Muscle of leg (tissue), 3 donors: ENCODE measurements at regions not wholly inside any gene's neighbourhood (a gene's known extent, or its start where the extent isn't known, plus 50 kb on each side); places are given as distances from the start of the nearest gene placed in this dataset.

Experiments
- DNase-seq: peaks from one replicate; pipeline ENCODE4 v3.0.0; 2013
- H3K27ac ChIP-seq: one replicate; pipeline ENCODE4 v1.5.1; 2013; ENCODE audit warnings: mild to moderate bottlenecking, low read length, control low read depth
- H3K27me3 ChIP-seq: one replicate; pipeline ENCODE4 v1.6.1; 2013; ENCODE audit warnings: low read length; ENCODE audit not compliant: control insufficient read depth, insufficient read depth
- H3K36me3 ChIP-seq: one replicate; pipeline ENCODE4 v1.6.1; 2013; ENCODE audit warnings: low read length; ENCODE audit not compliant: control insufficient read depth, insufficient read depth
- H3K4me1 ChIP-seq: one replicate; pipeline ENCODE4 v1.6.1; 2013; ENCODE audit warnings: low read length; ENCODE audit not compliant: control insufficient read depth, insufficient read depth
- H3K4me3 ChIP-seq: one replicate; pipeline ENCODE4 v1.5.1; 2013; ENCODE audit warnings: low read length, control low read depth
- H3K9me3 ChIP-seq: replicated peaks from 2 replicates; pipeline ENCODE4 v1.6.1; 2013; ENCODE audit warnings: low read depth, low read length; ENCODE audit not compliant: control insufficient read depth
- WGBS: methylation state at CpG from one replicate; pipeline ENCODE4 v1.1.5; 2013; ENCODE audit warnings: missing lambda C conversion rate; ENCODE audit not compliant: insufficient coverage; 5-methylcytosine and 5-hydroxymethylcytosine counted together

GRCh38 chr2:236726701-236727450 lies 157.3 kb downstream of the ACKR3 start:
- WGBS, result 71% methylated on average over 15 of the region's 20 CpGs

GRCh38 chr2:236728916-236729670 lies 159.5 kb downstream of the ACKR3 start:
- Histone ChIP-seq H3K4me3 (no peak overlapping the region), H3K9me3 (no peaks in the 10 kb centered on the region), H3K36me3 (no peaks in the 10 kb centered on the region), H3K27me3 (peaks cover 2% of the 10 kb centered on the region), H3K27ac (no peak overlapping the region), H3K4me1 (peaks cover 14% of the 10 kb centered on the region)
- DNase-seq, result no peak
- WGBS, result 51% methylated on average over 10 of the region's 13 CpGs

More at GRCh38 chr2:236726701-236727450, 157.3 kb downstream of the ACKR3 start:
- Histone ChIP-seq H3K9me3 (no peaks in the 10 kb centered on the region), H3K4me3 (no peak overlapping the region), H3K27me3 (peaks cover under 1% of the 10 kb centered on the region), H3K36me3 (no peaks in the 10 kb centered on the region), H3K27ac (no peak overlapping the region), H3K4me1 (peaks cover 9% of the 10 kb centered on the region)
- no peak for DNase-seq

GRCh38 chr2:236730393-236730792 lies 160.8 kb downstream of the ACKR3 start:
- DNase-seq, result no peak
- Histone ChIP-seq H3K9me3 (no peaks in the 10 kb centered on the region), H3K4me1 (peaks cover 14% of the 10 kb centered on the region), H3K4me3 (no peak overlapping the region), H3K36me3 (no peaks in the 10 kb centered on the region), H3K27ac (no peak overlapping the region), H3K27me3 (peaks cover 2% of the 10 kb centered on the region)
- WGBS, result 76% methylated on average over 9 of the region's 10 CpGs

- Histone ChIP-seq H3K4me1 (peaks cover 14% of the 10 kb centered on the region), H3K36me3 (no peaks in the 10 kb centered on the region), H3K27me3 (peaks cover 7% of the 10 kb centered on the region), H3K9me3 (no peaks in the 10 kb centered on the region), H3K4me3 (no peak overlapping the region), H3K27ac (no peak overlapping the region)
- 66% methylated on average over 8 of the region's 12 CpGs for WGBS
- peak; percentile 91 for DNase-seq
Measured at GRCh38 chr2:236731767-236732580, 162.3 kb downstream of the ACKR3 start.

GRCh38 chr2:236733156-236733555 lies 163.5 kb downstream of the ACKR3 start:
- H3K4me3 ChIP-seq, result no peak overlapping the region
- no peak overlapping the region for H3K27ac ChIP-seq
- H3K27me3 ChIP-seq, result peaks cover 10% of the 10 kb centered on the region
- H3K9me3 ChIP-seq, result no peaks in the 10 kb centered on the region
- H3K4me1 ChIP-seq, result peaks cover 14% of the 10 kb centered on the region
- no peaks in the 10 kb centered on the region for H3K36me3 ChIP-seq
- WGBS, result 72% methylated on average over 2 of the region's 3 CpGs
- DNase-seq, result no peak

- Histone ChIP-seq H3K27me3 (peaks cover 10% of the 10 kb centered on the region), H3K27ac (no peak overlapping the region), H3K36me3 (no peaks in the 10 kb centered on the region), H3K4me1 (peaks cover 6% of the 10 kb centered on the region), H3K4me3 (no peak overlapping the region), H3K9me3 (no peaks in the 10 kb centered on the region)
- no peak for DNase-seq
- 100% methylated on average over 1 of the region's 6 CpGs for WGBS
Measured at GRCh38 chr2:236735825-236736238, 166.2 kb downstream of the ACKR3 start.

GRCh38 chr2:236738030-236738429 lies 168.4 kb downstream of the ACKR3 start:
- Histone ChIP-seq H3K4me3 (no peak overlapping the region), H3K27ac (no peak overlapping the region), H3K36me3 (no peaks in the 10 kb centered on the region), H3K9me3 (no peaks in the 10 kb centered on the region), H3K27me3 (peaks cover 9% of the 10 kb centered on the region), H3K4me1 (no peaks in the 10 kb centered on the region)
- WGBS, result 78% methylated on average over 1 of the region's 4 CpGs
- DNase-seq, result no peak

GRCh38 chr2:236738896-236739295 lies 169.3 kb downstream of the ACKR3 start:
- Histone ChIP-seq H3K27ac (no peak overlapping the region), H3K4me3 (no peak overlapping the region), H3K4me1 (peaks cover 5% of the 10 kb centered on the region), H3K27me3 (peaks cover 9% of the 10 kb centered on the region), H3K9me3 (no peaks in the 10 kb centered on the region), H3K36me3 (no peaks in the 10 kb centered on the region)
- DNase-seq, result no peak
- WGBS, result 97% methylated on average over 2 of the region's 2 CpGs

GRCh38 chr2:236739663-236740062 lies 170.0 kb downstream of the ACKR3 start:
- Histone ChIP-seq H3K27ac (no peak overlapping the region), H3K27me3 (peaks cover 9% of the 10 kb centered on the region), H3K9me3 (no peaks in the 10 kb centered on the region), H3K36me3 (no peaks in the 10 kb centered on the region), H3K4me1 (peaks cover 5% of the 10 kb centered on the region), H3K4me3 (no peak overlapping the region)
- no peak for DNase-seq

GRCh38 chr2:236740506-236740905 lies 170.9 kb downstream of the ACKR3 start:
- peaks cover 8% of the 10 kb centered on the region for H3K27me3 ChIP-seq

More at GRCh38 chr2:236740506-236740905, 170.9 kb downstream of the ACKR3 start:
- H3K36me3 ChIP-seq, result no peaks in the 10 kb centered on the region
- H3K9me3 ChIP-seq, result no peaks in the 10 kb centered on the region
- no peak overlapping the region for H3K4me3 ChIP-seq
- no peak overlapping the region for H3K27ac ChIP-seq
- no peak for DNase-seq
- 20% methylated on average over 1 of the region's 7 CpGs for WGBS
- H3K4me1 ChIP-seq, result peaks cover 5% of the 10 kb centered on the region
